ENCODE measurements at regions not wholly inside any gene's neighbourhood (a gene's known extent, or its start where the extent isn't known, plus 50 kb on each side); places are given as distances from the start of the nearest gene placed in this dataset.

GRCh38 chr1:63157085-63157484, 165.3 kb upstream of the FOXD3 start:
- no peak for DNase-seq
- H3K27ac ChIP-seq, result no peak overlapping the region
- no peaks in the 10 kb centered on the region for H3K9me3 ChIP-seq (ENCODE audit: severe bottlenecking)
- H3K4me3 ChIP-seq (ENCODE audit: low read depth, low read length), result no peak overlapping the region
- H3K36me3 ChIP-seq, result no peaks in the 10 kb centered on the region
- H3K27me3 ChIP-seq (ENCODE audit: insufficient read depth, low read depth, severe bottlenecking), result no peaks in the 10 kb centered on the region
- TF ChIP-seq CTCF (IDR thresholded peaks at IDR 0.05; ENCODE audit: low read depth, low read length), result no peak

- Histone ChIP-seq H3K27ac (no peak overlapping the region), H3K27me3 (ENCODE audit: insufficient read depth, low read depth, severe bottlenecking) (no peaks in the 10 kb centered on the region), H3K4me3 (ENCODE audit: low read depth, low read length) (no peak overlapping the region), H3K36me3 (no peaks in the 10 kb centered on the region), H3K9me3 (ENCODE audit: severe bottlenecking) (no peaks in the 10 kb centered on the region)
- no peak for TF ChIP-seq CTCF (IDR thresholded peaks at IDR 0.05; ENCODE audit: low read depth, low read length)
- DNase-seq, result no peak
Measured at GRCh38 chr1:63169057-63169456, 153.3 kb upstream of the FOXD3 start.

GRCh38 chr1:63173161-63173560, 149.2 kb upstream of the FOXD3 start:
- TF ChIP-seq CTCF (IDR thresholded peaks at IDR 0.05; ENCODE audit: low read depth, low read length), result no peak
- Histone ChIP-seq H3K4me3 (ENCODE audit: low read depth, low read length) (no peak overlapping the region), H3K27ac (no peak overlapping the region), H3K27me3 (ENCODE audit: insufficient read depth, low read depth, severe bottlenecking) (no peaks in the 10 kb centered on the region), H3K9me3 (ENCODE audit: severe bottlenecking) (no peaks in the 10 kb centered on the region), H3K36me3 (no peaks in the 10 kb centered on the region)
- DNase-seq, result no peak

GRCh38 chr1:63189677-63190076, 132.7 kb upstream of the FOXD3 start:
- no peak overlapping the region for H3K4me3 ChIP-seq (ENCODE audit: low read depth, low read length)
- H3K27ac ChIP-seq, result no peak overlapping the region
- H3K27me3 ChIP-seq (ENCODE audit: insufficient read depth, low read depth, severe bottlenecking), result no peaks in the 10 kb centered on the region
- H3K36me3 ChIP-seq, result no peaks in the 10 kb centered on the region
- H3K9me3 ChIP-seq (ENCODE audit: severe bottlenecking), result no peaks in the 10 kb centered on the region
- peak; percentile 38 for TF ChIP-seq CTCF (IDR thresholded peaks at IDR 0.05; ENCODE audit: low read depth, low read length)
- DNase-seq, result no peak

- Histone ChIP-seq H3K27ac (no peak overlapping the region), H3K9me3 (ENCODE audit: severe bottlenecking) (no peaks in the 10 kb centered on the region), H3K4me3 (ENCODE audit: low read depth, low read length) (no peak overlapping the region), H3K36me3 (no peaks in the 10 kb centered on the region), H3K27me3 (ENCODE audit: insufficient read depth, low read depth, severe bottlenecking) (no peaks in the 10 kb centered on the region)
- no peak for TF ChIP-seq CTCF (IDR thresholded peaks at IDR 0.05; ENCODE audit: low read depth, low read length)
- no peak for DNase-seq
Measured at GRCh38 chr1:63190171-63190570, 132.2 kb upstream of the FOXD3 start.

GRCh38 chr1:63198871-63199394, 123.4 kb upstream of the FOXD3 start:
- no peaks in the 10 kb centered on the region for H3K9me3 ChIP-seq (ENCODE audit: severe bottlenecking)
- H3K36me3 ChIP-seq, result no peaks in the 10 kb centered on the region
- TF ChIP-seq CTCF (IDR thresholded peaks at IDR 0.05; ENCODE audit: low read depth, low read length), result no peak
- no peak overlapping the region for H3K27ac ChIP-seq
- no peak overlapping the region for H3K4me3 ChIP-seq (ENCODE audit: low read depth, low read length)
- no peak for DNase-seq
- H3K27me3 ChIP-seq (ENCODE audit: insufficient read depth, low read depth, severe bottlenecking), result no peaks in the 10 kb centered on the region
